ENCODE measurements at regions not wholly inside any gene's neighbourhood (a gene's known extent, or its start where the extent isn't known, plus 50 kb on each side); places are given as distances from the start of the nearest gene placed in this dataset.

DNA sequence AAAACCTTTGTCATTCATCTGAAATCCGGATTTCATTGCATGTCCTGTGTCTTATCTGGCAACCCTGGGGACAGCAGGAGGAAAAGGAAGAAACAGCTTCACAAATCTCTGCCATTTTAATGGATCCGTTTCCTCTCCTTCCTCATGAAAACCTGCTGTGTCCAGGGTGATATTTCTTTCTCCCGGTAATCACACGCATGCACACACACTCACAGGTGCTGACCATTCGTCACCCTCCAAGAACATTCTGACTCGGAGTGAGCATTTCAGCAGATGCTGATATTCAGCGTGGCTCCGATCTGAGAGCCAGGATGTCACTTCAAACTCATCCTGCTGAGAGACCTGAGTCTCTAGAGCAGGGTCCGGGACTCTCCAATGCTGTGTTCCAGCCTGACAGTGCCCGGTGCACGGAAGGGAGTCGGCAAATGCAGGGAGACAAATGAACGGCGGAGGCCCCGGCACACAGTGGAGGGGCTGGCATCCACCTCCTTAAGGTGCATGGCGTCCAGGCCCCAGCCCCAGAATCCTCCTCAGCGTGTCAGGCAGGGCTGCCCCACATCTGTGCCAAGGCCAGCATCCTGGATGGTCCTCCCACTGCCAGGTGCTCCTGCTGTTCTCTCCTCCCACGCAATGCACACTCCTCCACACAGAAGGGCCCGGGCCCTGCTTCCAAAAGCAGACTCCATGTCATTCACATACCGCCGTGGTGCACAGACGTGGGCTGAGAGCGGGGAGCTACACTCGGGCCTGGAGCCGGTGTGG lies 70.7 kb downstream of the RBFOX3 start:
- DNase-seq (ENCODE audit: low read depth in 2 of 2) = no peak

DNA sequence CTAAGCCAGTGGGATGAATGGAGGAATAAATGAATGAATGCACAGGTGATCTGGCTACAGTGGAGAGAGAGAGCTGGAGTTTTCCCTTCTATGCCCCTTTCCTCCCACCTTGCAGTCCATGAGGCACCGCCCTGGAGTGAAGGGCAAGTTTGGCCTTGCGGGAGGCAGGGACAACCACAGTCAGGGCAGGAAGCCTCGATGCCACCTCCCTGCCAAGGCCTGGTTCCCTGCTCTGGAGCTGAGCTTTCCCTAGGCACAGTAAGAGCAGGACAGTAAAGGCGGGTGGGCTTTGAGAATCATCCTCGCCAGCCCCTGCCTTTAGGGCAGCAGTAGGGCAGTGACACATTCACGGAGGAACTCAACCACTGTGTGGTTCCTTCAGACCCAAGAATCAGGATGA lies 72.6 kb downstream of the RBFOX3 start:
- no peak for DNase-seq (ENCODE audit: low read depth in 2 of 2)

DNA sequence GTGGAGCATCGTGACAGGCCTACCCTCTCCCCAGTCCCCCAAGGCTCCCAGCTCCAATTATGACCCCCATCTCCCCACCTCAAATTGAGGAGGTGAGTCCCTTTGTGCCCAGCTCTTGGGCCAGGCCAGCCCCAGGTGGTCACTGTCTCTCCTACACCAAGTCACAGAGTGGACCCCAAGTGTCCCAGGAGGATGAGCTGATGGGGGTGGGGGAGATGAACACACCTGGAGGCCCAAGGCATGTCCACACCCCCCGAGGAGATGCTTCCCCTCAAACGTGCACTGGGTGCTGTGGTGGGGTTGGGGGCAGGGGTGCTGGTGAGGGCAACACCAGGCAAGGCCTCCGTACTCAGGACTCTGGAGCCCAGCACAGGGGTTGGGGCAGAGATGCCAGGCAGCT lies 73.2 kb downstream of the RBFOX3 start:
- DNase-seq (ENCODE audit: low read depth in 2 of 2) = no peak

DNA sequence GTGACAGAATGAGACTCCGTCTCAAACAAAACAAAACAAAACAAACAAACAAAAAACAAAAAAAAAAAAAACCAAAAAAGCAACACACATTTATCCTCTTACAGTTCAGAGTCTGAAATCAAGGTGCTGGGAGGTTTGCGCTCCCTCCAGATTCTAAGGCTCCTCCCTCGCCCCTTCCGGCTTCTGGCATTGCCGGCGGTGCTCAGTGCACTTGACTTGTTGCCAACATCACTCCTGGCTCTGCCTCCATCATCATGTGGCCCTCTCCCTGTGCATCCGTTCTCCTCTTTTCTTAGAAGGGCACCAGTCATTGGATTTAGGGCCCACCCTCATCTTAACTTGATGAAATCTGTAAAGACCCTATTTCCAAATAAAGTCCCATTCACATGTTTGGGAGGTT lies 73.8 kb downstream of the RBFOX3 start:
- no peak for DNase-seq (ENCODE audit: low read depth in 2 of 2)

DNA sequence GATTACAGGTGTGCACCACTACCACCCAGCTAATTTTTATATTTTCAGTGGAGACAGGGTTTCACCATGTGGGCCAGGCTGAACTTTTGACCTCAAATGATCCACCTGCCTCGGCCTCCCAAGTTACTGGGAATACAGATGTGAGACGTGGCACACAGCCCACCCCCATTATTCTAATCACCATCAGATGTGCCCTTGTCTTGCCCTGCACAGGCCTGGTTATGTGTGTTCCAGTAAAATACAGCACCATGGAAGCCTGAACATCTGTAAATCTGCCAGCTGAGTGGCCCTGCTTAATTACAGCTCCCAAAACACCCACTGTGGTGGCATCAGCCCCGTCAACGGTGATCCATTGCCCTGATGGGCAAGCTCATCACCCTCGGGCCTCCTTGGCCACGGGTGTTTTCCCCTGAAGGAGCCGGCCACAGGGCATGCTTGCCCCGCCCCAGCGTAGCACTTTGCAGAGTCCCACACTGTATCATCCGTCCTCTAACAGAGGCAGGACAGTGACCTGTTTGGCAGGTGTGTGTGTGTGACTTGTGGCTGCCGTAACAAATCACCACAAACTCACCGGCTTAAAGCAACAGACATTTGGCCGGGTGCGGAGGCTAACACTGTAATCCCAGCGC lies 74.5 kb downstream of the RBFOX3 start:
- DNase-seq (ENCODE audit: low read depth in 2 of 2) = no peak

- DNase-seq (ENCODE audit: low read depth in 2 of 2) = no peak
These were observed 75.2 kb downstream of the RBFOX3 start for GRCh38 chr17:79535728-79536025.

DNA sequence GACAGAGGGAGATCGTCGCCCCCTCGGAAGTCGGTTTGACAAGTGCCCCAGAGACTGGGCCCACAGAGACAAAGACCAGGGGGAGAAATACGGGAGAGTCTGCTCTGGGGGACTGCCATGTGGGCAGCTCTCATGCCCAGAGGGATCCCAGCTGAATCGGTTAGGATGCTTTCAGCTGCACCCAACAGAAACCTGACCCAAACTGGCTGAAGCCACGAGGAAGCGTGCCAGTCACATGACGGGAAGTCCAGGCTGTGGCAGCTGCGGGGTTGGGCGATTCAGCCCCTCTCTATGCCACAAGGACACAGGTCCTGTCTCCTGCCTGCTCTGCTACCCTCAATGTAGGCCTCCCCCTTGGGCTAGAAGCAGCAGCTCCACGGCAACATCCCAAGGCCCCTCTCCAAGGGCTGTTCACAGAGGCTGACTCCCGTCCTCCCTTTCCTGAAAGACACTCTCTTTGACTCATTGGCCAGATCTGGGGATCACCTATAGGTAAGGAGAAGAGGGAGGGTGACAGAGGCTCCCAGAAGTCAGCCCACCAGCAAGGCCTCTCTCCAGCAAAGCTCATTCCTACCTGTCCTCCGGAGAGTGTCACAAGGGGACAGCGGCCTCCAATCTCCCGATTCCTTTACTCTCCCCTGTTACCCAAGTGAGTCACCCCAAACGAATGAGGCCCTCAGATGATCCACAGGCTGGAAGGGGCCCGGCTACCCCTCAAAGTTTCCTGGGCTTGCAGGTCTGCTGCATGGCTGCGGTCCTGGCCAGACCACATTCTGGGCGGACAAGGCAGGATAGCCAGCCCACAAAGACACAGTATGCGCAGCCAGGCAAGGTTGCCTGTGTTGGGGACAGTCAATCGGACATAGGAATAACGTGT lies 75.8 kb downstream of the RBFOX3 start:
- no peak for DNase-seq (ENCODE audit: low read depth in 2 of 2)

DNA sequence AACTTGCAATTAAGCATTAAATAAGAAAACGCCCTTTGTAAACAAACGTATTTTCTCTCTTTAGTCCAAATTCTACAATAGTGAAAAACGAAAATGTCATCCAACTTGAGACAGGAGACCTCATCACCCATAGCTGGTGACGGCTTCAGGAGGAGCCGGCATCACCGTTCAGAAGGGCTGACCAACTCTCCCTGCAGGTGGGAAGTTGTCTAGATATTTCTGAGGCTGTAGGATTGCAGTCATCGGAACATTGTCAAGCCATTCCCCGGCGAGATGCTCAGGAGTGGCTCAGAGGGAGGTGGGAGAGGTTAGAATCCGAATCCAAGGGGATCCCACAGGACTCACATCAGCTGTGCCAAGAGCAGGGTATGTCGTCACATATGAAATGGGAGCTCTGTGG lies 76.7 kb downstream of the RBFOX3 start:
- no peak for DNase-seq (ENCODE audit: low read depth in 2 of 2)

DNA sequence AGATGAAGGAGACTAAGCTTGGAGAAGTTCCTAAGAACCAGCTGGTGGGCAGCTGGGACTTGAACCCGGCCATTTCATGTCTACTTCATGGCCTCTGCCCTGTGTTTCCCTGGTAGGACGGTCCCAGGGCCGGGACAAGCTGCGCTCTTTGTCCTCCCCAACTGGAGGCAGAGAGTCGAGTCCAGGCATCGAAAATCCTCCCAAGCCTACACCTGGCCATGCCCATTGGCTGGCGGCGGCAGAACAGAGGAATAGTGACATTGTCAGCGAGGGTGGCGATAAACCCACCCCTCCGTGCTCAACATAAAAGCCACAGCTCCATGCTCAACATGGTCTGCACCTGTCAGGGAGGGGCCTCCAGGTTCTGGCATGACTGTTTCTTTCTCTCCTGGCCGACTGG lies 77.7 kb downstream of the RBFOX3 start:
- DNase-seq (ENCODE audit: low read depth in 2 of 2) = no peak

- DNase-seq (ENCODE audit: low read depth in 2 of 2) = no peak
These were observed 78.6 kb downstream of the RBFOX3 start for GRCh38 chr17:79532107-79532790.

DNA sequence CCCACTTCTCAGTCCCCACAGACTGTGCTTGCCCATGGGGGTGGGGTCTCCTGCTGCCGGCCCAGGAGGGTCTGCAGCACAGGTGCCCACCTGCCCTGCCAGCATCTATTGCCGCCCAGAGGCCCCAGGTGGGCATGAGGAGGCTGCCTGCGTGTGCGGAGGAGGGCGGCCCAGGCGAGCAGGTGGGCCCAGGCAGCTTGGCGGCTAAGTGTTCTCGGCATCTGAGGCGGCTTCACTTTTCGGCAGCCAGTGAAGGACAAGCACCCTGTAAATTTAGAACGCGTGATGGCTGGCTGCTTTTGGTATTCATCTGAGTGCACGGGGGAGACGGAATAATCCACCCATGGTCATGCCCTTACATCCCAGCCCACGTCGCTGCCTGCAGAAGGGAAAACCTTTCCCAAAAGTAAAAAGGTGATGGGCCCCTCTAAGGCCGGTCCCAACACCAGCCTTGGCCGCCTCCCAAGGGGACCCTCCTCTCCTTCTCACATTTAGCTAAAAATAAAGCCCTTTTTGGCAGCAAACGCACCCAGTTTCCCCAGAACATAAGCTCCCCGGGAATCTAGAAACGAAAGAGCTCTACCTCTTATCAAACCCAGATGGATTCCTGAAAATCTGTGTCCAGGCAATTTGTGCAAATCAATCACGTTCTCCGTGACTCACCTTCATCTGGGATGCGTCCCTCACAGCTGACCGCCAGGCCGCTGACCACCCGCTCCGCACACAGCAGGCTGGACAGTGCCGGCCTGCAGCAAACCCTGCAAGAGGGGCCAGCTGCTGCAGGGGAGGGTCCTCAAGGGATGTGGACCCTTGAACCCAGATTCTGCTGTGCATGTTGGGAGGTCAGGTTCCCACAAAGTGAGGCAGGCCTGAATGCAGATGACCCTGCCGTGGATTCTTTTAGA lies 79.4 kb downstream of the RBFOX3 start:
- no peak for DNase-seq (ENCODE audit: low read depth in 2 of 2)

DNA sequence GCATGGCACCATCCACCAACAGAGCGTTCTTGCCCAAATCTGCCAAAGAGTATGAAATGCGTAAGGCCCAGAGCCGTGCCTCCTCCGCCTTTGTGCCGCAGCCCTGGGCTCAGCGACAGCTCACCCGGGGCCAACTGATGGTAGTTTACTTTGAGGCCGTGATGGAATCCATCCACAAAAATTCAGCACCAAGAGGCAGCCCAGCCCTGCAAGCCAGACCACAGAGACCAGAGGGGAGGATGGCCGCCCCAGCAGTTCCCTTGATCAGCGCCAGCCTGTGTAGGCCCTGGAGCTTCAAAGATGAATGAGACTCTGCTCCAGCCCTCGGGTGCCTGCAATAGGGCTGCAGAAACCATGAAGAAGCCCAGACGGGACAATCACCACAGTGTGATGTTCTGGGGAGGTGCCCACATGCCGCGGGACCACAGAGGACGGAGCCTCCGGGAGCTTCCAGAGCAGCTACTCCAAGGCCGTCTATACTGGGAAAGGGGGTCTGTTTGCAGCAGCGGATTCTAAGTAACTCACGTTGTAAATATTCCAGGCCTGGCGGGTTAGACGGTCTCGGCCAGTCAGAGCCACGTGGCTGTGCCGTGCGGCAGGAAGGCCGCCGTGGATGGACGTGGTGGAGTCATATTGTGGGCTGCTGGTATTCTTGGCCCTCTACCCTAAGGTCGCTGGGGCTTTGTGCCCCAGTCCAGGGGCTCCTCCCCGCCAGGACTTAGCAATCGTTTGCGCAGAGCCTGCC lies 80.3 kb downstream of the RBFOX3 start:
- DNase-seq (ENCODE audit: low read depth in 2 of 2) = no peak

DNA sequence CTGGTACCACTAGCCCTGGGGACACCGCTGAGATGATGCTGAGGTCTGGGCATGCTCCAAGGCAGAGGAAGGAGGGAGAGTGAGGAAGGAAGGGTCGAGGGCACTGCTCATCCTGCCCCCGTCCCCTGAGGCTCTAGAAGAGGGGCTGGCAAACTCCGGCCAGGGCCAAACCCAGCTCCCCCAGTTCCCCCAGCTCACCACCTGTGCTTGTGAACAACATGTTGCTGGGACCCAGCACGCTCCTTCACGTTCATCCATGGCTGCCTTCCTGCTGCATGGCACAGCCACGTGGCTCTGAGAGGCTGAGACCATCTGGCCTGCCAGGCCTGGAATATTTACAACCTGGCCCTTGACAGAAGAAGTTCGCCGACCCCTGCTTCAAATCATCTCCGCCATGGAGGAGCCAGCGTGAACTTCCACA lies 81.2 kb downstream of the RBFOX3 start:
- no peak for DNase-seq (ENCODE audit: low read depth in 2 of 2)

GRCh38 chr17:79528592-79529125 lies 82.2 kb downstream of the RBFOX3 start:
- no peak for DNase-seq (ENCODE audit: low read depth in 2 of 2)

- DNase-seq (ENCODE audit: low read depth in 2 of 2) = no peak
These were observed 83.5 kb downstream of the RBFOX3 start for GRCh38 chr17:79527306-79527705.

GRCh38 chr17:79525793-79526677 lies 84.8 kb downstream of the RBFOX3 start:
- DNase-seq (ENCODE audit: low read depth in 2 of 2) = no peak

GRCh38 chr17:79524213-79525187 lies 86.4 kb downstream of the RBFOX3 start:
- no peak for DNase-seq (ENCODE audit: low read depth in 2 of 2)

GRCh38 chr17:79522414-79522813 lies 88.4 kb downstream of the RBFOX3 start:
- DNase-seq (ENCODE audit: low read depth in 2 of 2) = no peak
